Activated naive CD4-positive, alpha-beta T cell treated with anti-CD3 and anti-CD28 coated beads, Interleukin-2, amount 50 U/mL, for 24 hours (primary cell): ENCODE measurements at regions not wholly inside any gene's neighbourhood (a gene's known extent, or its start where the extent isn't known, plus 50 kb on each side); places are given as distances from the start of the nearest gene placed in this dataset.

Source experiments
- H3K27ac Mint-ChIP-seq: one replicate; pipeline ENCODE4 v1.8.0; 2021; ENCODE audit warnings: mild to moderate bottlenecking, mixed read lengths
- H3K27me3 Mint-ChIP-seq: one replicate; pipeline ENCODE4 v1.8.0; 2021; ENCODE audit warnings: mixed read lengths
- H3K36me3 Mint-ChIP-seq: one replicate; pipeline ENCODE4 v1.8.0; 2021; ENCODE audit warnings: mixed read lengths
- H3K4me1 Mint-ChIP-seq: one replicate; pipeline ENCODE4 v1.8.0; 2021; ENCODE audit warnings: mixed read lengths
- H3K4me3 Mint-ChIP-seq: one replicate; pipeline ENCODE4 v1.8.0; 2021; ENCODE audit warnings: mild to moderate bottlenecking, mixed read lengths
- H3K9me3 Mint-ChIP-seq: one replicate; pipeline ENCODE4 v1.8.0; 2021; ENCODE audit warnings: mixed read lengths

DNA sequence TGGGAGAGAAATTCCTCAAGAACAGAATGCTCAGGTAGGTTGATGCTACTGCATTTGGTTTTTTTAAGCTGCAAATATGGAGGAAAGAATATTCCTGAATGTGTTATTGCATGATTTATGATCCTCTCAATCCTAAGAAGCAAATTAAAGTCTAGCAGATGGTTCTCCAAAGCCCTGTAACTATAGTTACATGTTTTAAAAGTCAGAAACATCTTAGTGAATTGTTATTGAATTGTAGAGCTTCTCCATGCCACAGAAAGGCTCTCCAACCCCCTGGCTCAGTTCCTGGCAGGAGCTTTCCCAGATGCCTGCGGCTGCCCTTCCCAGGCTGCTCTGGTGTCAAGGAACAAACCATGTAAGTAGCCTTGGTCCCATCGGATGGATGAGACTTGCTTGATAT is 227.8 kb upstream of the GATB start:
- Mint-ChIP-seq H3K4me3 (no peak overlapping the region), H3K27ac (no peak overlapping the region), H3K27me3 (no peaks in the 10 kb centered on the region), H3K36me3 (no peaks in the 10 kb centered on the region), H3K4me1 (peaks cover 48% of the 10 kb centered on the region), H3K9me3 (no peaks in the 10 kb centered on the region)

DNA sequence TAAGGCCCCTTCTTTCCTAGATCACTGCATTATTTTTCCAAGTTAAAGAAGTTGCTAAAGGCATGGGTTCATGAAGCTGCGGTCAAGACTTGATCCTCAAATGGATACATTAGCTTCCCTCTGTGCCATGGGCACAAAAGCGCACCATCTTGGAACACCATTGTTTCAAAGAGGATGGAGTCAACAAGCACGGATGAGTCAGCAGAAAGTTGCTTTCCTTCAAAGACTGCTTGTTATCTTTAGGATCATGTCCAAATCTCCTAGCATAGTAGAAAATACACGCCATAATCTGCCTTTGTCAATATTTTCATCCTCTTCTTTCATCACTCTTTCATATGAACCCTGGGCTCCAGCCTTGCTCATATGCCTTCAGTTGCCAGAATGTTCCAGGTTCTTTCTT is 226.8 kb upstream of the GATB start:
- H3K9me3 Mint-ChIP-seq, result no peaks in the 10 kb centered on the region
- no peak overlapping the region for H3K27ac Mint-ChIP-seq
- H3K27me3 Mint-ChIP-seq, result no peaks in the 10 kb centered on the region
- H3K36me3 Mint-ChIP-seq, result no peaks in the 10 kb centered on the region
- H3K4me1 Mint-ChIP-seq, result peaks cover 38% of the 10 kb centered on the region
- no peak overlapping the region for H3K4me3 Mint-ChIP-seq

DNA sequence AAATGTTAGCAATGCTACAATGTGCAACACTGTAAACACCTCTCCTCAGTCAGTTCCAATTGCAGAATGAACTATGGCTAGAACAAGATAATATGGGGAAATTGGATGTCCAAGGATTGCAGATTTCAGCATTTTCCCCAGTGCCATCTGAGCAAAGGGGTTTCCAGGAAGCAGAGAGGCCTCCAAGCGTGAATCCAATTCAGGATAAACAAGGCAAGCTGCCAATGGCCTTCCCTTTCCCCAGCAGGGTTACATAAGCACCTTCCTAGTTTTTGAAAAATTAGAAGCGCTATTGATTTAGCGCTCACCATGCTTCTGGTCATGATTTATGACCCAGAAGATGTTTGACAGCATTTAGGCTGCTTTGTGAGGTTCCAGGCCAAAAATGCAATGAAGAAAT is 223.0 kb upstream of the GATB start:
- H3K27ac Mint-ChIP-seq, result no peak overlapping the region
- peaks cover 3% of the 10 kb centered on the region for H3K4me1 Mint-ChIP-seq
- H3K27me3 Mint-ChIP-seq, result no peaks in the 10 kb centered on the region
- H3K36me3 Mint-ChIP-seq, result no peaks in the 10 kb centered on the region
- H3K9me3 Mint-ChIP-seq, result no peaks in the 10 kb centered on the region
- no peak overlapping the region for H3K4me3 Mint-ChIP-seq

GRCh38 chr4:151979819-151980218 is 219.0 kb upstream of the GATB start:
- Mint-ChIP-seq H3K27ac (no peak overlapping the region), H3K36me3 (peaks cover 10% of the 10 kb centered on the region), H3K4me1 (no peaks in the 10 kb centered on the region), H3K9me3 (peaks cover 5% of the 10 kb centered on the region), H3K27me3 (no peaks in the 10 kb centered on the region), H3K4me3 (no peak overlapping the region)

GRCh38 chr4:151968643-151969042 is 207.8 kb upstream of the GATB start:
- Mint-ChIP-seq H3K4me1 (no peaks in the 10 kb centered on the region), H3K9me3 (no peaks in the 10 kb centered on the region), H3K27me3 (no peaks in the 10 kb centered on the region), H3K27ac (no peak overlapping the region), H3K4me3 (no peak overlapping the region), H3K36me3 (no peaks in the 10 kb centered on the region)

- H3K27me3 Mint-ChIP-seq, result no peaks in the 10 kb centered on the region
- peaks cover 4% of the 10 kb centered on the region for H3K9me3 Mint-ChIP-seq
- H3K36me3 Mint-ChIP-seq, result no peaks in the 10 kb centered on the region
- no peak overlapping the region for H3K4me3 Mint-ChIP-seq
- H3K27ac Mint-ChIP-seq, result no peak overlapping the region
- H3K4me1 Mint-ChIP-seq, result no peaks in the 10 kb centered on the region
Measured at GRCh38 chr4:151967074-151967473, 206.3 kb upstream of the GATB start.

- H3K9me3 Mint-ChIP-seq, result peaks cover 4% of the 10 kb centered on the region
- no peak overlapping the region for H3K27ac Mint-ChIP-seq
- H3K27me3 Mint-ChIP-seq, result no peaks in the 10 kb centered on the region
- peaks cover 12% of the 10 kb centered on the region for H3K4me1 Mint-ChIP-seq
- H3K36me3 Mint-ChIP-seq, result no peaks in the 10 kb centered on the region
- no peak overlapping the region for H3K4me3 Mint-ChIP-seq
Measured at GRCh38 chr4:151962138-151962823, 201.5 kb upstream of the GATB start.

GRCh38 chr4:151961456-151961855 is 200.6 kb upstream of the GATB start:
- Mint-ChIP-seq H3K36me3 (no peaks in the 10 kb centered on the region), H3K27ac (no peak overlapping the region)

GRCh38 chr4:151960449-151961230 is 199.8 kb upstream of the GATB start:
- Mint-ChIP-seq H3K4me1 (peaks cover 12% of the 10 kb centered on the region), H3K9me3 (peaks cover 4% of the 10 kb centered on the region), H3K4me3 (no peak overlapping the region), H3K36me3 (no peaks in the 10 kb centered on the region), H3K27ac (no peak overlapping the region), H3K27me3 (no peaks in the 10 kb centered on the region)

More at GRCh38 chr4:151961456-151961855, 200.6 kb upstream of the GATB start:
- Mint-ChIP-seq H3K9me3 (peaks cover 4% of the 10 kb centered on the region), H3K4me3 (no peak overlapping the region), H3K4me1 (peaks cover 12% of the 10 kb centered on the region), H3K27me3 (no peaks in the 10 kb centered on the region)

DNA sequence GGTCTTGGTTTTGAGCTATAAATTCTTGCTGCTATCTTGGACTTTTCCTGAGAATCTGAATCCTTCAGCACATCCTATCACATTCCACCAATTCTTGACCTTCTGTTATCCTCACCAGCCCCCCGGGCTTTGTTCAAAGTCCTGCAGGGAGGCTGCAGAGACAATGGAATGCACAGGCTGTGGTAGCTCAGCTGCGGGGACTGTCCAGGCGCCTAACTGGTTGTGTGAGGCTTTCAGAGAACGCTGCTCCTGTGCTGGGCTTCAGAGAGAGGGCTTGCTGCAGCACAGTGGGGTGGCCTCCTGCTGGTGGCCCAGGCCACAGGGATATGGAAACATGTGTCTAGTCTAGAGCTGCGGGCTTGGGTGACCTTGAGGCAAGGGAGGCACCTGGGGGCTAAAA is 196.3 kb upstream of the GATB start:
- Mint-ChIP-seq H3K27ac (no peak overlapping the region), H3K4me3 (no peak overlapping the region), H3K9me3 (no peaks in the 10 kb centered on the region), H3K4me1 (peaks cover 12% of the 10 kb centered on the region), H3K36me3 (no peaks in the 10 kb centered on the region), H3K27me3 (no peaks in the 10 kb centered on the region)

GRCh38 chr4:151955721-151956380 is 195.0 kb upstream of the GATB start:
- no peaks in the 10 kb centered on the region for H3K36me3 Mint-ChIP-seq
- H3K4me3 Mint-ChIP-seq, result no peak overlapping the region
- no peaks in the 10 kb centered on the region for H3K27me3 Mint-ChIP-seq
- no peaks in the 10 kb centered on the region for H3K9me3 Mint-ChIP-seq
- H3K4me1 Mint-ChIP-seq, result peaks cover 4% of the 10 kb centered on the region
- no peak overlapping the region for H3K27ac Mint-ChIP-seq

- no peaks in the 10 kb centered on the region for H3K27me3 Mint-ChIP-seq
- no peak overlapping the region for H3K4me3 Mint-ChIP-seq
- no peak overlapping the region for H3K27ac Mint-ChIP-seq
- no peaks in the 10 kb centered on the region for H3K9me3 Mint-ChIP-seq
- H3K36me3 Mint-ChIP-seq, result peaks cover 3% of the 10 kb centered on the region
- no peaks in the 10 kb centered on the region for H3K4me1 Mint-ChIP-seq
Measured at GRCh38 chr4:151953795-151954372, 193.1 kb upstream of the GATB start.

- H3K27me3 Mint-ChIP-seq, result no peaks in the 10 kb centered on the region
- H3K4me3 Mint-ChIP-seq, result no peak overlapping the region
- H3K9me3 Mint-ChIP-seq, result no peaks in the 10 kb centered on the region
- no peak overlapping the region for H3K27ac Mint-ChIP-seq
- H3K4me1 Mint-ChIP-seq, result no peaks in the 10 kb centered on the region
- H3K36me3 Mint-ChIP-seq, result peaks cover 3% of the 10 kb centered on the region
Measured at GRCh38 chr4:151953312-151953711, 192.5 kb upstream of the GATB start.

- Mint-ChIP-seq H3K4me1 (no peaks in the 10 kb centered on the region), H3K27ac (no peak overlapping the region), H3K27me3 (no peaks in the 10 kb centered on the region), H3K9me3 (peaks cover 4% of the 10 kb centered on the region), H3K36me3 (peaks cover 5% of the 10 kb centered on the region), H3K4me3 (no peak overlapping the region)
Measured at GRCh38 chr4:151952711-151953254, 192.0 kb upstream of the GATB start.

- no peaks in the 10 kb centered on the region for H3K27me3 Mint-ChIP-seq
- peaks cover 6% of the 10 kb centered on the region for H3K9me3 Mint-ChIP-seq
- H3K36me3 Mint-ChIP-seq, result peaks cover 5% of the 10 kb centered on the region
- H3K4me3 Mint-ChIP-seq, result no peak overlapping the region
- H3K4me1 Mint-ChIP-seq, result no peaks in the 10 kb centered on the region
- H3K27ac Mint-ChIP-seq, result no peak overlapping the region
Measured at GRCh38 chr4:151952137-151952536, 191.3 kb upstream of the GATB start.
